Keratinocyte (primary cell): ENCODE measurements at regions not wholly inside any gene's neighbourhood (a gene's known extent, or its start where the extent isn't known, plus 50 kb on each side); places are given as distances from the start of the nearest gene placed in this dataset.

ENCODE experiments used
- DNase-seq: peaks from one replicate; pipeline ENCODE4 v3.0.0-alpha.2; 2011; ENCODE audit warnings: low read depth, missing footprints, low spot score
- FAIRE-seq: peaks from 2 replicates; lab custom pipeline; 2011; peaks lifted over from hg19 to GRCh38; lab: Jason Lieb, UNC
- H2AFZ ChIP-seq: 2 replicates; pipeline ENCODE4 v1.6.0; 2012; ENCODE audit warnings: low read length, control low read depth, inconsistent platforms; ENCODE audit not compliant: control insufficient read depth
- H3K27ac ChIP-seq: 2 replicates; pipeline ENCODE4 v1.5.1; 2011; ENCODE audit warnings: low read length; ENCODE audit not compliant: control insufficient read depth, insufficient read depth
- H3K27me3 ChIP-seq: 3 replicates; pipeline ENCODE4 v1.6.0; 2011; ENCODE audit warnings: low read length; ENCODE audit not compliant: control insufficient read depth, insufficient read depth; ENCODE audit errors: extremely low read depth
- H3K36me3 ChIP-seq, 2 experiments: 2 replicates in 1 of 2; 3 replicates in 1 of 2; pipeline ENCODE4 v1.5.1; 2011; ENCODE audit warnings: low read length in 2 of 2, mild to moderate bottlenecking in 1 of 2; ENCODE audit not compliant: control insufficient read depth in 2 of 2, insufficient read depth in 2 of 2; ENCODE audit errors: extremely low read depth in 1 of 2
- H3K4me1 ChIP-seq: 3 replicates; pipeline ENCODE4 v1.5.1; 2011; ENCODE audit warnings: low read length; ENCODE audit not compliant: control insufficient read depth, insufficient read depth; ENCODE audit errors: extremely low read depth
- H3K4me2 ChIP-seq: 3 replicates; pipeline ENCODE4 v1.6.0; 2011; ENCODE audit warnings: low read depth, low read length; ENCODE audit not compliant: control insufficient read depth, insufficient read depth; ENCODE audit errors: extremely low read depth
- H3K4me3 ChIP-seq, 3 experiments: fragments of 200-600 bp in 1 of 3; sonication (generic) in 1 of 3; 2 replicates in 2 of 3; 3 replicates in 1 of 3; pipeline ENCODE4 v1.5.1; 2011 to 2016; ENCODE audit warnings: low read length in 3 of 3, mild to moderate bottlenecking in 3 of 3, control low read depth in 2 of 3, inconsistent platforms in 1 of 3, low read depth in 1 of 3, mixed read lengths in 1 of 3, mixed run types in 1 of 3, moderate library complexity in 1 of 3; ENCODE audit not compliant: control insufficient read depth in 2 of 3, insufficient read depth in 2 of 3; ENCODE audit errors: extremely low read depth in 1 of 3
- H3K79me2 ChIP-seq: 2 replicates; pipeline ENCODE4 v1.6.0; 2012; ENCODE audit warnings: low read length; ENCODE audit not compliant: control insufficient read depth, insufficient read depth
- H3K9ac ChIP-seq: 3 replicates; pipeline ENCODE4 v1.6.0; 2011; ENCODE audit warnings: low read length; ENCODE audit not compliant: control insufficient read depth, insufficient read depth; ENCODE audit errors: extremely low read depth
- H3K9me1 ChIP-seq: 3 replicates; pipeline ENCODE4 v1.6.0; 2011; ENCODE audit warnings: low read length; ENCODE audit not compliant: control insufficient read depth, insufficient read depth; ENCODE audit errors: extremely low read depth
- H3K9me3 ChIP-seq: 2 replicates; pipeline ENCODE4 v1.5.1; 2012; ENCODE audit warnings: low read depth, low read length; ENCODE audit not compliant: control insufficient read depth
- H4K20me1 ChIP-seq: 3 replicates; pipeline ENCODE4 v1.6.0; 2011; ENCODE audit warnings: low read length; ENCODE audit not compliant: control insufficient read depth, insufficient read depth; ENCODE audit errors: extremely low read depth
- CTCF ChIP-seq, 3 experiments: IDR thresholded peaks in 1 of 3; conservative IDR thresholded peaks in 1 of 3; optimal IDR thresholded peaks in 1 of 3; 2 replicates in 2 of 3; 3 replicates in 1 of 3; pipeline versions ENCODE3 to v1.5.1; 2011; ENCODE audit warnings: low read length in 3 of 3, mild to moderate bottlenecking in 3 of 3, moderate library complexity in 2 of 3, control low read depth in 1 of 3, inconsistent platforms in 1 of 3; ENCODE audit not compliant: insufficient read depth in 2 of 3; ENCODE audit errors: extremely low read depth in 1 of 3
- EZH2 ChIP-seq: IDR thresholded peaks from one replicate; pipeline ENCODE4 v1.6.1; 2012; ENCODE audit warnings: inconsistent platforms, mild to moderate bottlenecking, low read length, moderate library complexity
- dilution Hi-C: fragments of 300-500 bp; cut with MboI; formaldehyde crosslinking; loops from one replicate; pipeline ENCODE4 v1.7.0; 2020; ENCODE audit warnings: low sequenced_read_pairs; ENCODE audit not compliant: extremely low pct_ligation_motif_present

GRCh38 chr19:28424077-28424476, 788.9 kb downstream of the UQCRFS1 start:
- TF ChIP-seq CTCF (optimal IDR thresholded peaks at IDR 0.05 in 1 of 3, IDR thresholded peaks at IDR 0.05 in 1 of 3, conservative IDR thresholded peaks at IDR 0.05 in 1 of 3; ENCODE audit: extremely low read depth in 1 of 3, insufficient read depth in 2 of 3, low read length in 3 of 3) (no peak), EZH2 (no peak)
- H3K4me3 ChIP-seq = no peak overlapping the region
- H3K4me1 ChIP-seq = no peaks in the 10 kb centered on the region
- DNase-seq = no peak
- H3K27me3 ChIP-seq = no peaks in the 10 kb centered on the region
- H2AFZ ChIP-seq = no peak overlapping the region
- no peak for FAIRE-seq
- peaks cover 4% of the 10 kb centered on the region for H3K9me3 ChIP-seq
- no peaks in the 10 kb centered on the region for H4K20me1 ChIP-seq
- no peaks in the 10 kb centered on the region for H3K9me1 ChIP-seq
- H3K79me2 ChIP-seq = no peaks in the 10 kb centered on the region
- no peaks in the 10 kb centered on the region for H3K36me3 ChIP-seq
- no peak overlapping the region for H3K4me2 ChIP-seq
- dilution Hi-C loops = no loop called here
- no peak overlapping the region for H3K27ac ChIP-seq
- H3K9ac ChIP-seq = no peak overlapping the region

- Histone ChIP-seq H3K4me1 (no peaks in the 10 kb centered on the region), H3K27me3 (no peaks in the 10 kb centered on the region), H3K9me1 (no peaks in the 10 kb centered on the region), H2AFZ (no peak overlapping the region), H3K9me3 (peaks cover 6% of the 10 kb centered on the region), H3K4me2 (no peak overlapping the region), H3K79me2 (no peaks in the 10 kb centered on the region), H3K27ac (no peak overlapping the region), H3K9ac (no peak overlapping the region), H3K4me3 (no peak overlapping the region), H4K20me1 (no peaks in the 10 kb centered on the region), H3K36me3 (no peaks in the 10 kb centered on the region)
- no peak for DNase-seq
- dilution Hi-C loops = no loop called here
- TF ChIP-seq CTCF (optimal IDR thresholded peaks at IDR 0.05 in 1 of 3, IDR thresholded peaks at IDR 0.05 in 1 of 3, conservative IDR thresholded peaks at IDR 0.05 in 1 of 3; ENCODE audit: extremely low read depth in 1 of 3, insufficient read depth in 2 of 3, low read length in 3 of 3) = no peak
- no peak for TF ChIP-seq EZH2
- no peak for FAIRE-seq
Observed at GRCh38 chr19:28422791-28423650, 789.9 kb downstream of the UQCRFS1 start.
